Parathyroid adenoma (tissue), 2 donors: ENCODE measurements at regions not wholly inside any gene's neighbourhood (a gene's known extent, or its start where the extent isn't known, plus 50 kb on each side); places are given as distances from the start of the nearest gene placed in this dataset.

Experiments
- H2AFZ ChIP-seq: fragments of 300-600 bp; sonication (generic); one replicate; pipeline ENCODE4 v1.7.0; 2017; ENCODE audit warnings: antibody characterized with exemption, mild to moderate bottlenecking
- H3K27ac ChIP-seq: fragments of 300-600 bp; sonication (generic); one replicate; pipeline ENCODE4 v1.7.0; 2017
- H3K27me3 ChIP-seq: fragments of 300-600 bp; sonication (generic); one replicate; pipeline ENCODE4 v1.7.0; 2017; ENCODE audit warnings: low read length; ENCODE audit not compliant: control insufficient read depth, insufficient read depth
- H3K36me3 ChIP-seq: fragments of 300-600 bp; sonication (generic); one replicate; pipeline ENCODE4 v1.7.0; 2017; ENCODE audit warnings: low read length; ENCODE audit not compliant: control insufficient read depth, insufficient read depth
- H3K4me1 ChIP-seq: fragments of 300-600 bp; sonication (generic); one replicate; pipeline ENCODE4 v1.7.0; 2017; ENCODE audit warnings: control low read depth
- H3K4me2 ChIP-seq: fragments of 300-600 bp; sonication (generic); one replicate; pipeline ENCODE4 v1.7.0; 2017; ENCODE audit warnings: low read length
- H3K4me3 ChIP-seq: fragments of 300-600 bp; sonication (generic); one replicate; pipeline ENCODE4 v1.7.0; 2017; ENCODE audit warnings: low read depth, low read length
- H3K79me2 ChIP-seq: fragments of 300-600 bp; sonication (generic); one replicate; pipeline ENCODE4 v1.7.0; 2017; ENCODE audit warnings: control low read depth
- H3K9ac ChIP-seq: fragments of 300-600 bp; sonication (generic); one replicate; pipeline ENCODE4 v1.7.0; 2017; ENCODE audit warnings: mild to moderate bottlenecking
- H3K9me3 ChIP-seq: fragments of 300-600 bp; sonication (generic); one replicate; pipeline ENCODE4 v1.7.0; 2017; ENCODE audit warnings: low read length; ENCODE audit not compliant: control insufficient read depth
- TF ChIP-seq, protein P1 (sequence below): fragments of 300-600 bp; sonication (generic); IDR thresholded peaks from one replicate; pipeline ENCODE4 v1.7.0; 2017; ENCODE audit warnings: antibody characterized with exemption, mild to moderate bottlenecking
- donor health status: primary hyperparathyroidism.

DNA sequence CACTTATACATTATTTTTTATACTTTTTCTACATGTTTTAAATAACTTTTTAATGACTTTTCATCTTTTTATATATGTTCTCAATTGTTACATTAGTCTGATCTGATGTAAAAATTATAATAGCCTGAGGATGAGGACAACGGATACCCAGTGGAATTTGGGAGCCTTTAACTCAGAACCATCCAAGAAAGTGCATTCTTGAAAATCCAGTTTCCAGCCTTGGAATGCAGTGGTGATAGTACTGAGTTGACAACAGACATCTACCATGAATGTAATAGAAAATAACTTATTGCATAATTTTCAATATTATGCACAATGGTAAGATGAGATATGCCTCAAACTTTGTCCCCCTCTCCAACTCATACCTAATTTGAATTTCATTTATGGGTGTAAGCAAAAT, 120.7 kb upstream of the ZC3H15 start:
- TF ChIP-seq, protein P1, sequence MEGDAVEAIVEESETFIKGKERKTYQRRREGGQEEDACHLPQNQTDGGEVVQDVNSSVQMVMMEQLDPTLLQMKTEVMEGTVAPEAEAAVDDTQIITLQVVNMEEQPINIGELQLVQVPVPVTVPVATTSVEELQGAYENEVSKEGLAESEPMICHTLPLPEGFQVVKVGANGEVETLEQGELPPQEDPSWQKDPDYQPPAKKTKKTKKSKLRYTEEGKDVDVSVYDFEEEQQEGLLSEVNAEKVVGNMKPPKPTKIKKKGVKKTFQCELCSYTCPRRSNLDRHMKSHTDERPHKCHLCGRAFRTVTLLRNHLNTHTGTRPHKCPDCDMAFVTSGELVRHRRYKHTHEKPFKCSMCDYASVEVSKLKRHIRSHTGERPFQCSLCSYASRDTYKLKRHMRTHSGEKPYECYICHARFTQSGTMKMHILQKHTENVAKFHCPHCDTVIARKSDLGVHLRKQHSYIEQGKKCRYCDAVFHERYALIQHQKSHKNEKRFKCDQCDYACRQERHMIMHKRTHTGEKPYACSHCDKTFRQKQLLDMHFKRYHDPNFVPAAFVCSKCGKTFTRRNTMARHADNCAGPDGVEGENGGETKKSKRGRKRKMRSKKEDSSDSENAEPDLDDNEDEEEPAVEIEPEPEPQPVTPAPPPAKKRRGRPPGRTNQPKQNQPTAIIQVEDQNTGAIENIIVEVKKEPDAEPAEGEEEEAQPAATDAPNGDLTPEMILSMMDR, result no peak
- H3K4me2 ChIP-seq, result no peak overlapping the region
- H3K9ac ChIP-seq, result no peak overlapping the region
- H3K4me1 ChIP-seq, result no peaks in the 10 kb centered on the region
- H3K27me3 ChIP-seq, result no peaks in the 10 kb centered on the region
- H2AFZ ChIP-seq, result no peak overlapping the region
- H3K4me3 ChIP-seq, result no peak overlapping the region
- H3K27ac ChIP-seq, result no peak overlapping the region
- H3K36me3 ChIP-seq, result no peaks in the 10 kb centered on the region
- H3K9me3 ChIP-seq, result no peaks in the 10 kb centered on the region
- no peaks in the 10 kb centered on the region for H3K79me2 ChIP-seq

DNA sequence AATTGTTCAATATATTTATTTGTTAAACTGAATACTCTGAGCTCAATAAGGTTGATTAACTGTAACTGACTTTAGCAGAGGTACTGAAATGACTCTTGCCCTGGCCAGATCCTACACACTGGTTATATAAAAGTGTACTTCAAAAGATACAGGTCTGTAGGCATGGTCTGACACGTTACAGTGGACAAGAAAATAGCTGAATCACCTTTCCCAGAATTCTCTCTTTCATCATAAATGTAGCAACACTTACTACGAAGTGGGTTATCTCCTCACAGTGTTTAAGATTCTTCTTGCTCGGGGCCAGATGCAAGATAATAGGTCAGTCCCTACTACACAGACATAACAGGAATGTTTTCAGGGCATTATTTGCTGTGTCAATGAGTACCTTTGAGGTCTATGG, 107.0 kb upstream of the ZC3H15 start:
- TF ChIP-seq, protein P1, result no peak
- no peak overlapping the region for H3K27ac ChIP-seq
- no peaks in the 10 kb centered on the region for H3K9me3 ChIP-seq
- no peak overlapping the region for H2AFZ ChIP-seq
- H3K4me3 ChIP-seq, result no peak overlapping the region
- no peak overlapping the region for H3K9ac ChIP-seq
- no peaks in the 10 kb centered on the region for H3K36me3 ChIP-seq
- H3K4me2 ChIP-seq, result no peak overlapping the region
- H3K27me3 ChIP-seq, result no peaks in the 10 kb centered on the region
- H3K79me2 ChIP-seq, result no peaks in the 10 kb centered on the region
- no peaks in the 10 kb centered on the region for H3K4me1 ChIP-seq

DNA sequence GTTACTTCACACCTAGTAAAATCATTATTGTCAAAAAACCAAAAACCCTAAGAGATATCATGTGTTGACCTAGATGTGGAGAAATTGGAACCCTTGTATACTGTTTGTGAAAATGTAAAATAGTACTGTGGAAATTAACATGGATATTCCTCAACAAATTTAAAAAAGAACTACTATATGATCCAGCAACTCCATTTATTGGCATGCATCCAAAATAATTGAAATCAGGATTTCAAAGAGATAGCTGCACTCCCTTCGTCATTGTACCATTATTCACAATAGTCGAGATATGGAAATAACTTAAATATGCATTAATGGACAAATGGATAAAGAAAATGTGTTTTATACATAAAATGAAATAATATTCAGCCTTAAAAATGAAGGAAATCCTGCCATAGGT, 105.3 kb upstream of the ZC3H15 start:
- Histone ChIP-seq H3K27ac (no peak overlapping the region), H3K9ac (no peak overlapping the region), H3K9me3 (no peaks in the 10 kb centered on the region), H3K4me3 (no peak overlapping the region), H2AFZ (no peak overlapping the region), H3K36me3 (no peaks in the 10 kb centered on the region), H3K4me2 (no peak overlapping the region), H3K4me1 (no peaks in the 10 kb centered on the region), H3K79me2 (no peaks in the 10 kb centered on the region), H3K27me3 (no peaks in the 10 kb centered on the region)
- TF ChIP-seq, protein P1, result no peak

DNA sequence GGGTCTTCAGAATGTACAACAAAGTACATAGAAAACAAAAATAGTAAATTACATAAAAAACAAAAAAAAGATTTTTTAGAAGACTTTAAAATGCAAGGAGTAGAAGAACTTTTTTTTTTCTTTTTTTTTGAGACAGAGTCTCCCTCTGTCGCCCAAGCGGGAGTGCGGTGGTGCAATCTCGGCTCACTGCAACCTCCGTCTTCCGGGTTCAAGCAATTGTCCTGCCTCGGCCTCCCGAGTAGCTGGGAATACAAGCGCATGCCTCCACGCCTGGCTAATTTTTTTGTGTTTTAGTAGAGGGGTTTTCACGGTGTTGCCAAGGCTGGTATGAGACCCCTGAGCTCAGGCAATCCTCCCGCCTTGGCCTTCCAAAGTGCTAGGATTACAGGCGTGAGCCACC, 104.5 kb upstream of the ZC3H15 start:
- no peak overlapping the region for H3K9ac ChIP-seq

DNA sequence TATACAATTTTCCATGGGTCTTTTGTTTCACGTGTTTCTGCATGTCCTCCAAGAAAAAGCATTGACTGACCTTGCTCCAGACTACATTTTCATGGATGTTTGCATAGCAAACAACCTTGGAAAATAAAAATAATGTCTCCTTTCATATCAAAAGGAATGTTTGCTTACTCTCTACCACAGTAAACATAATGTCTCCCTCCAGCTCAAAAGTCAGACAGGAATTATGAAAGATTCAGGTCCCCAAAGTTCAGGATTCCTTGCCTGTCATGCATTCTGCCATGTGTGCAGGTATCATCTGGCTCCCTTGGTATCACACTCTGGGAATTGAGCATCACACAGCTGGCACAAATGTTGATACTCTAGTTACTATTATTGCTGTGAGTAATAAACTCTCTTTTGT, 103.1 kb upstream of the ZC3H15 start:
- no peaks in the 10 kb centered on the region for H3K9me3 ChIP-seq
- H3K4me3 ChIP-seq, result no peak overlapping the region
- H3K4me2 ChIP-seq, result no peak overlapping the region
- TF ChIP-seq, protein P1, result no peak
- H3K9ac ChIP-seq, result no peak overlapping the region
- no peaks in the 10 kb centered on the region for H3K4me1 ChIP-seq
- H3K36me3 ChIP-seq, result no peaks in the 10 kb centered on the region
- H3K27me3 ChIP-seq, result no peaks in the 10 kb centered on the region
- H3K79me2 ChIP-seq, result no peaks in the 10 kb centered on the region
- H2AFZ ChIP-seq, result no peak overlapping the region
- no peak overlapping the region for H3K27ac ChIP-seq

More for the DNA sequence above, 104.5 kb upstream of the ZC3H15 start:
- H3K4me2 ChIP-seq, result no peak overlapping the region
- H3K4me1 ChIP-seq, result no peaks in the 10 kb centered on the region
- no peaks in the 10 kb centered on the region for H3K27me3 ChIP-seq
- no peak overlapping the region for H3K4me3 ChIP-seq
- no peak overlapping the region for H3K27ac ChIP-seq
- H3K36me3 ChIP-seq, result no peaks in the 10 kb centered on the region
- TF ChIP-seq, protein P1, result no peak
- no peaks in the 10 kb centered on the region for H3K79me2 ChIP-seq
- no peaks in the 10 kb centered on the region for H3K9me3 ChIP-seq
- no peak overlapping the region for H2AFZ ChIP-seq
